Smooth muscle cell (in vitro differentiated cells): ENCODE measurements at regions not wholly inside any gene's neighbourhood (a gene's known extent, or its start where the extent isn't known, plus 50 kb on each side); places are given as distances from the start of the nearest gene placed in this dataset.

Experiments
- DNase-seq: peaks from one replicate; lab custom pipeline; 2025; ENCODE audit not compliant: unreplicated experiment; lab: John Stamatoyannopoulos, UW
- H2AFZ ChIP-seq: fragments of 200-600 bp; sonication (generic); 2 replicates; pipeline ENCODE4 v1.6.0; 2016; ENCODE audit warnings: antibody characterized with exemption, low read depth, mild to moderate bottlenecking
- H3F3A ChIP-seq: fragments of 200-600 bp; sonication (generic); 2 replicates; pipeline ENCODE4 v1.6.0; 2017; ENCODE audit warnings: antibody characterized with exemption, low read depth
- H3K27ac ChIP-seq: fragments of 200-600 bp; sonication (generic); 2 replicates; pipeline ENCODE4 v1.5.1; 2016; ENCODE audit warnings: low read depth, mild to moderate bottlenecking
- H3K27me3 ChIP-seq: fragments of 200-600 bp; sonication (generic); 2 replicates; pipeline ENCODE4 v1.6.1; 2016; ENCODE audit warnings: low read depth, mild to moderate bottlenecking
- H3K36me3 ChIP-seq: fragments of 200-600 bp; sonication (generic); 2 replicates; pipeline ENCODE4 v1.5.1; 2016; ENCODE audit warnings: low read depth
- H3K4me1 ChIP-seq: fragments of 200-600 bp; sonication (generic); 2 replicates; pipeline ENCODE4 v1.5.1; 2016; ENCODE audit warnings: low read depth
- H3K4me2 ChIP-seq: fragments of 200-600 bp; sonication (generic); 2 replicates; pipeline ENCODE4 v1.6.0; 2016; ENCODE audit warnings: mild to moderate bottlenecking
- H3K4me3 ChIP-seq: fragments of 200-600 bp; sonication (generic); 2 replicates; pipeline ENCODE4 v1.5.1; 2016; ENCODE audit warnings: mild to moderate bottlenecking
- H3K79me2 ChIP-seq: fragments of 200-600 bp; sonication (generic); 2 replicates; pipeline ENCODE4 v1.6.0; 2016; ENCODE audit warnings: low read depth, mild to moderate bottlenecking
- H3K9ac ChIP-seq: fragments of 200-600 bp; sonication (generic); 2 replicates; pipeline ENCODE4 v1.6.0; 2016; ENCODE audit warnings: low read depth
- H3K9me3 ChIP-seq: fragments of 200-600 bp; sonication (generic); replicated peaks from 2 replicates; pipeline ENCODE4 v1.5.1; 2016; ENCODE audit warnings: low read depth
- H4K20me1 ChIP-seq: fragments of 200-600 bp; sonication (generic); 2 replicates; pipeline ENCODE4 v1.6.0; 2016; ENCODE audit warnings: low read depth
- CTCF ChIP-seq: fragments of 200-600 bp; sonication (generic); IDR thresholded peaks from 2 replicates; pipeline ENCODE4 v1.5.1; 2017; ENCODE audit warnings: borderline replicate concordance, mild to moderate bottlenecking, antibody characterized with exemption; ENCODE audit not compliant: insufficient read depth, poor library complexity, severe bottlenecking
- WGBS: methylation state at CpG from one replicate; pipeline ENCODE4 v1.1.7; 2016; ENCODE audit warnings: low lambda C conversion rate; 5-methylcytosine and 5-hydroxymethylcytosine counted together

- Histone ChIP-seq H3K9me3 (no peaks in the 10 kb centered on the region), H3K27ac (no peak overlapping the region), H3K79me2 (no peaks in the 10 kb centered on the region), H3K9ac (no peak overlapping the region), H3K4me1 (no peaks in the 10 kb centered on the region), H3F3A (no peaks in the 10 kb centered on the region), H3K4me3 (no peak overlapping the region), H3K36me3 (no peaks in the 10 kb centered on the region), H3K27me3 (no peaks in the 10 kb centered on the region), H4K20me1 (no peaks in the 10 kb centered on the region), H2AFZ (no peak overlapping the region), H3K4me2 (no peak overlapping the region)
- TF ChIP-seq CTCF: no peak
- WGBS: 85% methylated on average over 1 of the region's 1 CpG
- DNase-seq: no peak
Measured at GRCh38 chr5:105849701-105850100, 1821.0 kb downstream of the EFNA5 start.

- H3K4me1 ChIP-seq: no peaks in the 10 kb centered on the region
- no peak overlapping the region for H3K4me2 ChIP-seq
- DNase-seq: no peak
- WGBS: 84% methylated on average over 3 of the region's 3 CpGs
- H3F3A ChIP-seq: no peaks in the 10 kb centered on the region
- H3K4me3 ChIP-seq: no peak overlapping the region
- no peak overlapping the region for H3K27ac ChIP-seq
- no peaks in the 10 kb centered on the region for H3K79me2 ChIP-seq
- no peak for TF ChIP-seq CTCF
- H3K36me3 ChIP-seq: no peaks in the 10 kb centered on the region
- H2AFZ ChIP-seq: no peak overlapping the region
- H3K27me3 ChIP-seq: no peaks in the 10 kb centered on the region
- H3K9me3 ChIP-seq: no peaks in the 10 kb centered on the region
- H3K9ac ChIP-seq: no peak overlapping the region
- H4K20me1 ChIP-seq: no peaks in the 10 kb centered on the region
Measured at GRCh38 chr5:105840800-105841199, 1829.9 kb downstream of the EFNA5 start.

GRCh38 chr5:105836887-105837286 is 1833.8 kb downstream of the EFNA5 start:
- H3K9me3 ChIP-seq: no peaks in the 10 kb centered on the region
- H3F3A ChIP-seq: no peaks in the 10 kb centered on the region
- TF ChIP-seq CTCF: no peak
- no peaks in the 10 kb centered on the region for H3K79me2 ChIP-seq
- no peaks in the 10 kb centered on the region for H3K4me1 ChIP-seq
- WGBS: 74% methylated on average over 1 of the region's 1 CpG
- no peak overlapping the region for H3K27ac ChIP-seq
- H4K20me1 ChIP-seq: no peaks in the 10 kb centered on the region
- no peak overlapping the region for H3K4me2 ChIP-seq
- H3K4me3 ChIP-seq: no peak overlapping the region
- no peak overlapping the region for H3K9ac ChIP-seq
- no peaks in the 10 kb centered on the region for H3K27me3 ChIP-seq
- no peak overlapping the region for H2AFZ ChIP-seq
- H3K36me3 ChIP-seq: no peaks in the 10 kb centered on the region
- no peak for DNase-seq

- H3K9ac ChIP-seq: no peak overlapping the region
- no peaks in the 10 kb centered on the region for H3K36me3 ChIP-seq
- no peak for DNase-seq
- H3K4me3 ChIP-seq: no peak overlapping the region
- no peaks in the 10 kb centered on the region for H3F3A ChIP-seq
- H4K20me1 ChIP-seq: no peaks in the 10 kb centered on the region
- H3K27me3 ChIP-seq: no peaks in the 10 kb centered on the region
- no peak for TF ChIP-seq CTCF
- no peak overlapping the region for H3K27ac ChIP-seq
- H3K79me2 ChIP-seq: no peaks in the 10 kb centered on the region
- no peaks in the 10 kb centered on the region for H3K9me3 ChIP-seq
- H2AFZ ChIP-seq: no peak overlapping the region
- no peaks in the 10 kb centered on the region for H3K4me1 ChIP-seq
- H3K4me2 ChIP-seq: no peak overlapping the region
Measured at GRCh38 chr5:105836268-105836667, 1834.5 kb downstream of the EFNA5 start.
